GM18909 (cell line): ENCODE measurements at regions not wholly inside any gene's neighbourhood (a gene's known extent, or its start where the extent isn't known, plus 50 kb on each side); places are given as distances from the start of the nearest gene placed in this dataset.

Source experiments
- ATAC-seq: cut with Tn5 transposase; IDR thresholded peaks from one replicate; pipeline ENCODE4 v1.9.1; 2021; ENCODE audit warnings: mild to moderate bottlenecking; ENCODE audit not compliant: unreplicated experiment, poor library complexity

- ATAC-seq, result no peak
Observed at GRCh38 chr3:83877910-83878309, 1080.9 kb upstream of the CADM2 start.

GRCh38 chr3:83882701-83883100 is 1076.1 kb upstream of the CADM2 start:
- no peak for ATAC-seq

- ATAC-seq, result no peak
Observed at GRCh38 chr3:83890039-83890762, 1068.6 kb upstream of the CADM2 start.

- ATAC-seq, result no peak
Observed at GRCh38 chr3:83890763-83891135, 1068.0 kb upstream of the CADM2 start.

GRCh38 chr3:83894223-83894622 is 1064.6 kb upstream of the CADM2 start:
- ATAC-seq, result no peak

DNA sequence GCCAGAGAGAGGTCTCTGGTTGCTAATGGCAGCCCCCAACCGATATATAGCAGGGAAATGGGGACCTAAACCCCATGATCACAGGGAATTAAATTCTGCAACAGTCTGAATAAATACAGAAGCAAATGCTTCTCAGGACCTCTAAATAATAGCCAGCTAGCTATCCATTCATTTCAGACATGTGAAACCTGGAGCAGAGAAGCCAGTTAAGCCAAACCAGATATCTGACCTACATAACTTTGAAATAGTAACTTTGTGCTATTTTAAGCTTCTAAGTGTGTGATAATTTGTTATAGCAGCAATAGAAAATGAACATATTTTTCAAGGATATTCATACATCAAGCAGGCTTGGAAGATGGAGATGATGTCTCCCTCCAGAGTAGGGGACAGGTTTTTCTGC is 1062.9 kb upstream of the CADM2 start:
- no peak for ATAC-seq

DNA sequence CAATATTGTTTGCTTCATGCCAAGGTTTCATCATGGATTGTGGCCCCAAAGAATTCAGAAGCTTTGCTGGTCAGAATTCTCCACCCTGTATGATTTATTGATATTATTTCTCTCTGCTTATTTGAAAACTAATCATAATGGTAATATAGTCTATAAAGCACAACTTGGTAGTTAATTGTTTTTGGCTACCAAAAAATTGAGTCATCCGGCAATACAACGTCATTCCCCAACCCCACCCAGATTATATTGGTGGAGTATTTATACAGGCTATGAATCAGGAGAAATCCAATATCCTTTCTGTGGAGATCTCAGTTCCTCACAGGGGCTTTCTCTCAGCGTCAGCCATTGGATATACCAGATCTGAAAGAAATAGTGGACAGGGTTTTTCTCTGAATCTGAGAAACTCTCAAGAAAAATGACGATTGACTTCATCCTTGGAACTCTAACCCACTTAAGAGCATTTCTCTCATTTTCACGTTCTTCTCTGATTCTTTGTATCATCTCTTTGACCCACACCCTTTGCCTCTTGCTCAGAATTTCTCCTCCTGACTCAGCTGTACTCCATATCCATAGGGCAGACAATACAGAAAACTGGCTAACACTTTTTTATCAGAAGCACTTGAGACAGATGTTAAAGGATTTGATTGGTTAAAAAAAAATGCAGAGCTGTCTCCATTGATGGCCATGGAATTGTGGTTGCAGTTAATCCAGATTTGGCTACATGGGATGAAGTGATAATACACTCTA is 1055.8 kb upstream of the CADM2 start:
- no peak for ATAC-seq

DNA sequence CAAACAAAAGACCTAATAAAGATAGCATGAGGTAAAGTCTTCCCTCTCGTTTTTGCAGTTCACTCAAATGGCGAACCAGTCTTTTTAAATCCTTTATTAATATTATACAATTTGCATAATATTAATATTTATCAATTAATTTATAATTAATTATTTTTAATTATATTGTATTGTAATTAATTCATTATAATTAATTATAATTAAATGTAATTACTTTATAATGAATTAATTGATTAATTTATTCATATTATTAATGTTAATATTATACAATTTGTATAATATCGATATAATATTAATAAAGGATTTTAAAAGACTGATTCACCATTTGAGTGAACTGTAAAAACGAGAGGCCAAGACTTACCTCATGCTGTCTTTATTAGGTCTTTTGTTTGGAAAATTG is 1045.4 kb upstream of the CADM2 start:
- ATAC-seq, result no peak

GRCh38 chr3:83926291-83926690 is 1032.5 kb upstream of the CADM2 start:
- no peak for ATAC-seq

DNA sequence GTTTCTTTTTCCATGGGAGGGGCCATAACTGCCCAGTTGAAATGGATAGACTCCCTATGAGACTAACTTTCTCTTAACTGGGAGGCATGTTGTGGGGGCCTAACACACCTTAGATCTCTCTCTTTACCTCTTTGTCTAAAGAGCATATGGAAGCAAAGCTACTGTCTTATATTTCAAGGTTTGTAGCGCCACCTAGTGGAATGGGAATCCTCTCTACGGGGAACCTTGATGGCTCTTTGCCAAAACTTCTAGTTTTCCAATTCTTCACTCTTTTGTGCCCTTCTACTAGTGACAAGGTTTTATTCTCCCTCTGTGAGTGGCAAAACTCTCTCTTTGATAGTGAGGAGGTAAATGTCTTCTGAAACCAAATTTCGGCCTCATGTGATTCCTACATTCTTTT is 1030.4 kb upstream of the CADM2 start:
- no peak for ATAC-seq

- no peak for ATAC-seq
Observed at GRCh38 chr3:83928903-83929302, 1029.9 kb upstream of the CADM2 start.

DNA sequence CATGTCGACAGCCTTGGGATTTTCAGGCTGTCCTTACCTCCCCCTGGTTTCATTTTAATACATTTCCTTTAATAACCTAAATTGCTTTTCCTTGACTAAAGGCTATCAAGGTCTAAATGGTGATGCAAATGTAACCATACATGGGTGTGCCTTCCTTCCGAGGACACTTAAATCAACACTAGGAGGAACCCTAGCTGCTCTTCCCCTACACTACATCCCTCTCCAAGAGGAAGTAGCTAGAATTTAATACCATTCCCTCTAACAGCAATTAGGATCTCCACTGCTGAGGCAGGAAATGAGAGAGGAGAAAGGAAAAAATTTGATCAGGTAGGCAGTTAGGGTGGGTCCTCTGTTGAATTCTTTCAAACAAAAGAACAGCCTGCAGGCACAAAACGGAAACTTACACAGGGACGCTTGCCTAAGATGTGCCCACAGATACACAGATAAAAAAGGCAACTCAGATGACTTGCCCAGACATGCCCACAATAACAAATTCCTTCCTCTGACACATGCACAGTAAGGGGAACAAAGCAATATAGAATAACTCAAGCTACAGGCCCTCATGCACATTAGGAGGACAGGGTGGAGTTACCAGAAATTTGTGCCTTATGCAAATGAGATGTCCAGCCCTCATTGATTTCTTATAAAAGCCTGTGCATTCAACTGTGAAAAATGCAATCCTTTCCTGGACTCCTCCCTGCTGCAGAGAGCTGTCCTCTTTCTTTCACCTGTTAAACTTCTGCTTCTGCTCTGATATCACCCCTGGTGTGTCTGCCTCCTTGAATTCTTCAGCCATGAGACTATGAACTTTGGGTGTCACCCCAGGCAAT is 1024.4 kb upstream of the CADM2 start:
- no peak for ATAC-seq

- no peak for ATAC-seq
Observed at GRCh38 chr3:83938491-83938890, 1020.3 kb upstream of the CADM2 start.

GRCh38 chr3:83941990-83942745 is 1016.6 kb upstream of the CADM2 start:
- no peak for ATAC-seq

GRCh38 chr3:83946049-83946448 is 1012.7 kb upstream of the CADM2 start:
- no peak for ATAC-seq

DNA sequence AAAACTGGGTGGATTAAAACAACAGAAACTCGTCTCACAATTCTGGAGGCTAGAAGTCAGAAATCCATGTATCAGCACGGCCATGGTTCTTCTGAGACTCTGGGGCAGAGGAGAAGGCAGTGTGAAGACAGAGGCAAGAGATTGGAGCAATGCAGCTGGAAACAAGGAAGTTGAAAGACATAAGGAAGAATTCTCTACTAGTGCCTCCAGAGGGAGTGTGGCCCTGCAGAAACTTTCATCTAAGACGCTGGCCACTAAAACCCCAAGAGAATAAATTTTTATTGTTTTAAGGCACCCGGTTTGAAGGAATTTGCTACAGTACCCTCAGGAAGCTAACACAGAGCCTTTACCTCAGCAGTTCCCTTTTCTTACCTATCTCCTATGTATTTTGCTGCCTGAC is 1012.2 kb upstream of the CADM2 start:
- ATAC-seq, result no peak

DNA sequence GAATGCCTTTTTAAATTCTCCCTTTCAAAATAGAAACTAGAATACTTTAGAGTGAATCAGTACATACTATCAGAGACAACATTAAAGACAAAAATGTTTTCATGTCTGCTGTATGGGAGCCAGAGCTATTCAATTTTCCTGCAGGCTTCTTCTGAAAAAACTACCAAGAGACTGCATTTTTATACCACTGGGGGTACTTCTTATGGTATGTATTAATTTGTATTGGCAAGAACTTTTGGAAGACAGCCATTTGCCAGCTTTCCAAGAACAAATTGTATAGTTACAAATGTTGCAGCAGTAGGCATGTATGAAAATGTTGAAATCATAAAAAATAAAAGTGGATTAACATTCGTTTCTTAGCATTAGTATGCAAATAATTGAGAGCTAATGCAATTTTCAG is 1010.0 kb upstream of the CADM2 start:
- no peak for ATAC-seq

DNA sequence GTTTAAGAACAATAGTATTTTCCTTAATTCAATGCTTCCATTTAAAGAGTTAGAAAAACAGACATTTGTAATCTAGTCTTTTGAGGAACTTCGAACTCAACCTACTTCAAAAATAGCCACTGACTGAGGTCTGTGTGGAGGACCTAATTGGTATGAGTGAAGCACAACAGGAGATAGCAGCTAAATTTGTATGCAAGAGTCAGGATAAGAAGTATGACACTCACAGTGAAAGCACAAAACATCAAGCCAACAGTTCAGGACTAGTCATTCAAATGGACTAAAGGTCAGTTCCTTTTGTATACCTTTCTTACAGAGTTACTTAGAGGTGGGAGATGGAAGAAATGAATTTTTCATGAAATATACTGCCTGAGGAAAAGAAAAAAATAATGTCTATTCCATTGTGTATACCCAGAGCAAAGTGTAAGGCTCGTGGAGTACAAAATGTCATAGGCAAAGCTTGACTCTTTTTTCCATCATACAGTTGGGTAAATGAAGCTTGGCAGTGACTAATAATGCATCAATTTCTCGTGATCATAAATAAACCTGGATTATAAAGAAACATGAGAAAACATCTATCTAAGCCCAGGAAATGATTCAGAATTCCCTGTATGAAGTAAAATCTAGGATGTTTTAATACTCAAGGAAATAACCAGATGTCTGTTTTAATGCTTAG is 1005.2 kb upstream of the CADM2 start:
- no peak for ATAC-seq

GRCh38 chr3:83956431-83956830 is 1002.4 kb upstream of the CADM2 start:
- ATAC-seq, result no peak

GRCh38 chr3:83968356-83968755 is 990.4 kb upstream of the CADM2 start:
- no peak for ATAC-seq
